NCI-H146 (cell line): ENCODE measurements at regions not wholly inside any gene's neighbourhood (a gene's known extent, or its start where the extent isn't known, plus 50 kb on each side); places are given as distances from the start of the nearest gene placed in this dataset.

ENCODE experiments used
- DNase-seq: peaks from one replicate; lab custom pipeline; 2025; lab: John Stamatoyannopoulos, UW

GRCh38 chr16:64019339-64019738 lies 1102.5 kb downstream of the CDH11 start:
- DNase-seq, result no peak

DNA sequence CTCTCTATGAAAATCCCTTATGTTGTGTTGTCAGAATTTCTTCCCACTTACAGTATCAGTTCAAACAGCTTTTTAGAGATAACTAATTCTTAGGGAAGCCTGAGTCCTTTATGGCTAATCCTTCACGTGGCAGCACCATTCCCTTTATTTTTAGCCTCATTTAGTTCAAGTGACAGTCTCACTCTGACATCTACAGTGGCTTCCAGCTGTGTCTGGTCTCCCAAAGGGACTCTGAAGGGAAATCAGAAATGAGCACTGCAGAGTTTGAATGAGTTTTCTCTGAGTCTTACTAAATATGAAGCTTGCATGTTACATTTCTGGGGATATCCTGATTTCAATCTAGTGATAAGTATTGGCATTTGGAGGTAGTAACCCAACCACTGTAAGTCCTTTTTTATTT lies 1104.1 kb downstream of the CDH11 start:
- DNase-seq, result no peak

- no peak for DNase-seq
These were observed 1108.0 kb downstream of the CDH11 start for GRCh38 chr16:64013856-64014255.

DNA sequence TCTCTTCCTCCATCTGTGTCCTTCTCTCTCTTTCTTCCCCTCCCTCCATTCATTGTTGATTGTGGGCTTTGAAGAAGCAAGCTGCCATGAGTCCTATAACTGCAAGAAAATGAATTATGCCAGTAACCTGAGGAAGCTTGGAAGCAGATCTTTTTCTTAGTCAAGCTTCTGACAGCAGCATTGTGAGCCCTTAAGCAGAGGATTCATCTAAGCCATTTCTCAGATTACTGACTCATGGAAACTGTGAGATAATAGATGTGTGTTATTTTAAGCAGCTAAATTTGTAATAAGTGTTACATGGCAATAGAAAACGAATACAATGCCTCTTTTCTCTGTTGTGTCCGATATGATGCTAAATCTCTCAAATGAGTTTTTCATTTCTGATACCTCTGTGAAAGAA lies 1109.7 kb downstream of the CDH11 start:
- DNase-seq, result no peak

- DNase-seq, result no peak
These were observed 1110.2 kb downstream of the CDH11 start for GRCh38 chr16:64011650-64012049.

- no peak for DNase-seq
These were observed 1113.7 kb downstream of the CDH11 start for GRCh38 chr16:64008131-64008530.

DNA sequence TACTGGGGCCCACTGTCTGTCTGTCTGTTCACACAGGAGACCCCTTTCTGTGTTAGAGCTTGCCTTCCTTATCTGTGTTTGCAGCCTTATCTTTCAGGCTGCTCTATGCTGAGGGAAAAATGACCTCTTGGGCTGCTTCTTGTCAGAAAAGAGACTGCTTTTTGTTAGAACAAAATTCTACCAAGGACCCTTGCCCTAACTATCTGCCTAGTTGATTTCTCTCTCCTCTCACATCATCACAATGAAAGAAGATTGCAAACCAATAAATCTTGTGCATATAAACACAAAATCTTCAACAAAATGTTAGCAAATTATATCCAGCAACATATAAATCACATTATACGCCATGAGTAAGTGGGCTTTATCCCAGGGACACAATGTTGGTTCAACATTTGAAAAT lies 1117.7 kb downstream of the CDH11 start:
- DNase-seq, result no peak

DNA sequence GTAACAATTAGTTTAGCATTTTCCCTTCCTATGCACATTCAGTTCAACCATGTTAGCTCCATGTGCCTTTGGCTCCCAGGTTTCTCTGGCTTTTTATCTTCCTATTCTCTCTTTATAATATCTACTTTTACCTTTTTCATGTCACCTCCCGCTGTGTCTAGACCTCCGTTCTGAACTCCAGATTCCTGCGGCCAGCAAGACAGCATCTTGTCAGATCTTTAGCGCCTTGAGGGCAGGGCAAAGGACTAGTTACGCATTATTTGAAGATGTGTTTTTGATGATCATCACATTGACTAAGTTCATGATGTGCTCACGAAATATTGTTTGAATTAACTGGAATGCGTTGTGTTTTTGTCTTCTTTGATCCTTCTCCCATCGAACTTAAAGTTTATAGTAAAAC lies 1126.8 kb downstream of the CDH11 start:
- DNase-seq, result no peak

GRCh38 chr16:63983401-63983800 lies 1138.5 kb downstream of the CDH11 start:
- no peak for DNase-seq

DNA sequence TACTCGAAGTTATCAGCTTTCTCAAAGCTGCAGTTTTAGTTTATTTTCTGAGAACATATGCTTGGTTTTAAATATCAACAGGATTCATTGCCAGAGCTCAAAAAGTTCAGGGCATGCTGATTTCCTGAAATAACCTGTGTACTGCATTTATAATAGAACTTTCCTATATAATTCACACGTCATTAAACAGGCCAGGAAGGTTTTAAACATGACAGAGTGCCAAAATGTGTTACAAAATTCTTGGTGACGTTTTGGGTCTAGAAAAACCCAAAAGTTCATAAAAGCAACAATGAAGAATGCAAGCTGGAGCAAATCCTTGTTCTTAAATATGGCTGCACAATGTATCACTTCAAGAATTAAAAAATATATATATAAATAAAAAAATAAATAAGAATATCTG lies 1139.1 kb downstream of the CDH11 start:
- DNase-seq, result no peak

GRCh38 chr16:63982110-63982509 lies 1139.8 kb downstream of the CDH11 start:
- no peak for DNase-seq

DNA sequence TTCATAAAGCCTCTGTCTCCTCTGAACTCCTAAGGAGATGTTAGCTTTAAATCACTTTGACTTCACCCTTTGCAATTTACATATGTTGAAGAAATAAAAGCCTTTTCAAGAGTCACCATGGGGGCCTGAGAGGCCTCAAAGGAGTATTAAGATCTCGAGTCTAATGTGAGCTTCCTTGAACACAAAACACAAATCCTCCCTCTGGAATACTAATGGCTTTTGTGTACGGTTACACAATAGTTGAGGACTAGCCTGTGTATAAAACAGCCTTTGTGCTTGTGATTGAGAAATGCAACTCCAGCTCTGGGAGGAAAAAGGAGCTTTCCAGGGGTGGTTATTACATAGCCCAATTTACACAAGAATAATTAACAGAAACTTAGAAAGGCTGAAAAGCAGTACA lies 1140.2 kb downstream of the CDH11 start:
- DNase-seq, result no peak

GRCh38 chr16:63980763-63981162 lies 1141.1 kb downstream of the CDH11 start:
- DNase-seq, result no peak

DNA sequence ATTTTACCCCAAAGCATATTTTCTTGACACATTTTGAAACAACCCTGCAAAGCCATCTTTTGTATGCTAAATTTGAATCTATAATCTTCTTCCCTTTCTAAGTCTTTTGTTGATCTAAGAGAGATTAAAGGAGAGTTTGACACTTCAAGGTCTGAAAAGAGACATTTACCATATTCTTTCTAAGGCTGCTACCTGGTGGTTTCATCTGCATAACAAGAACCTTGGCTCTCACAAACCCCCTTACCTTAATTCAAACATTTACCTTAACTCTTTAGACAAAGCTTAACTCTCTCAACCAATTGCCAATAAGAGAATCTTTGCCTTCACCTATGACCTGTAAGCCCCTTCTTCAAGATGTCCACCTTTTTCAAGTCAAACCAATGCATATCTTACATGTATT lies 1143.6 kb downstream of the CDH11 start:
- DNase-seq, result no peak

DNA sequence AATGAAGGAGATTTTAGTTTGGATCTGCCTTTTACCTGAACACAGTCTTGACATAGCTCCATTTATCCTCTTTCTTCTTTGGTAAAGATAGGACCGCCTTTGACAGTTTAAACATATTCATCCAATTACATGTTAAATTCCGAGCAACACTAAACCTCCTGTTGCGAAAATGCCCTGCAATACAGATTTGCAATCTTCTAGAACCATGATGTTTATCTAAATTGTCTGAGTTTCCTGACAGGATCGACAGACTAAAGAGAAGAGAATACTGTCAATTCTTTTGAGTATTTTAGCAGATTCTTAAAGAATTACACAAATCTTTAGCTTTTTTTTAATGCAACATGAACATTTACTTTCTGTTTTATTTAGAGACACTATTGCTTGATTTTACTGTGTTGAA lies 1145.5 kb downstream of the CDH11 start:
- DNase-seq, result no peak

DNA sequence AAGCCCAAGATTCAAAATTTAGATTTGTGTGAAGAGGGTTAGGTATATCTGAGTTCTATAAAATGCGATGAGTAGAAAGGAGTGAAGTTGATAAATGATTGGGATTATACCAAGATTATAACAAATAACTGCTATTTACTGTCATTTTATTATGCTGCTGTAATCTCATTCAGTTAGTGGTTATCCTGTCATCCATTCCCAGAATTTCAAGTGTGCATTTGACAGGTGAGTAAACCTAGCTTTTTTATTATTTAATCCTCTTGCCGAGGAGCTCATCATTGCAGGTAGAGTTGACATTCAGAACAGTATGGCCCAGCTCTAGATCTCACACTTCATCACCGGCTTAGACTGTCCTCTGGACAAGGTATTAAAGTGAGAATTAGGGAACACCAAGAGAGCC lies 1146.2 kb downstream of the CDH11 start:
- DNase-seq, result no peak

GRCh38 chr16:63967966-63968365 lies 1153.9 kb downstream of the CDH11 start:
- no peak for DNase-seq

DNA sequence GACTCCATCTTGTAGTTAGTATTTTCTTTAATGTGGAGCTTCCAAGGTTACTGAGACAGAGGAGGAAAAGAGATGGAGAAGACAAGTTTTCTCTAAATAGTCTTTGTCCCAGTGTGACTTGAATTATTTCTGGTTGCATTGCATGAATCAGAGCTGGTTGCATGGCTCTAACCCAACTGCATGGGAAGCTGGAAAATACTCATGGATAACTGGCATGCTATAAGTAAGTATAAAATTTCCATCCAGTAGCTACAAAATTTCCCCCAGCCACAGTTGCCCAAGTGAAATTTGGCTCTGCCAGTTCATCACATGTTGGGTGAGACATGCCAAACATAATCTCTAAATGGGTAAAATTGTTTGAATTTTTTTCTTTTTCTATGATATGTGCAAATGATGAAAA lies 1161.5 kb downstream of the CDH11 start:
- no peak for DNase-seq

- no peak for DNase-seq
These were observed 1174.8 kb downstream of the CDH11 start for GRCh38 chr16:63947022-63947421.

DNA sequence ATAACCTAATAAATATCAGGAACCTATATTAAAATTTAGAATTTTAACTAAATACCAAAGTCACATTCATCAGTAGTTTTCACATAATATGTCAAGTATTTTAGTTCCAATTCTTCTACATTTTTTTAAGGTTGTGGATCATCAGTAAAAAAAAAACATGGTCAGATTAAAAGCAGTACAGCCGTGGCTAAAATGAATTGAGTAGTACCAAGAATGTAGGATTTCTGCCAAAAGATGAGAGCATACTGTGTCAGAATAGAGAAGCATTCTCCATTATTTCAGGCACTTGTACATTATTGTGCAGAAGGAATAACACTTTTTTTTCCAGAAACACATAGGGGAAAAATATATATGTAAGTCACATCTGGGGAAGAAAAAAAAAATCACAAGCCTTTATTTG lies 1176.1 kb downstream of the CDH11 start:
- no peak for DNase-seq

- DNase-seq, result no peak
These were observed 1178.3 kb downstream of the CDH11 start for GRCh38 chr16:63943566-63943965.

- DNase-seq, result no peak
These were observed 1183.2 kb downstream of the CDH11 start for GRCh38 chr16:63938661-63939060.

DNA sequence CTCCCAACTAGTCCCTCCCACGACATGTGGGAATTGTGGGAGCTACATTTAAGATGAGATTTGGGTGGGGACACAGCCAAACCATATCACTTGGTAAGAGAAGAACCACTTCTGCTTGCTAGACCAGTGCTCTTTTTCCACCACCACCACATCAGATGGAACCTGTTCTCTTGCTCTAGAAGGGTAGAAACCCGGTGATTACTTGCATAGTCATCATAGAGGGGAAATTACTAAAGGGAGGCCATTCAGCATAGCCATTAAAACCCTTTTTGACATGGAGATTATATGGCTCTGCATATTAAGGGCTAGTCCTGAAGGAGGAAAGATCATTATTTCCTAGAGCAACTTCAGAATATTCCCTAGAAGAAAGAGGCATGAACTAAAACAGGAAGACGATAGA lies 1188.0 kb downstream of the CDH11 start:
- no peak for DNase-seq

DNA sequence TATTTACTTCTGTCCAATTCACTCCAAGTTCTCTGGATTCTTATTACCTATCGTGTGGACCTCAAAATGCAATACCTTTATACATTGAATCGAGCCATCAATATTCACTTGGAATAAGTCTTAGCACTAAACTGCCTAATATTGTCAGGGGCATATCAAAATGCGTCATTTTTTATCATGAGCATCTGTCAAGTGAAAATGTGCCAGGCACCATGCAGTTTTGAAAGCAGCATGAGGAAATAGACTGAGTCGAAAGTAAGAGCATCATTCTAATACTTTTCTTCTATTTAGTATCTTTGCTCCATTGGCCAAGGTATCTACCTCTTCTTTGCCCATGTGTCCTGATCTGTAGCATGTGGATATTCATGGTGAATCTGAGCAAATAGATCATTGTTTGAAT lies 1193.4 kb downstream of the CDH11 start:
- DNase-seq, result no peak

GRCh38 chr16:63925221-63925620 lies 1196.6 kb downstream of the CDH11 start:
- DNase-seq, result no peak
